ENCODE measurements at regions not wholly inside any gene's neighbourhood (a gene's known extent, or its start where the extent isn't known, plus 50 kb on each side); places are given as distances from the start of the nearest gene placed in this dataset.

GRCh38 chr7:106384373-106384772 lies 99.6 kb upstream of the NAMPT start:
- Histone ChIP-seq H3K27me3 (no peaks in the 10 kb centered on the region), H3K36me3 (no peaks in the 10 kb centered on the region), H3K4me1 (no peaks in the 10 kb centered on the region), H3K9me3 (no peaks in the 10 kb centered on the region), H3K27ac (no peak overlapping the region), H3K4me3 (no peak overlapping the region)
- intact Hi-C loops (cut with DNase I; ENCODE audit: low total_unique reads), result no loop called here
- TF ChIP-seq CTCF (IDR thresholded peaks at IDR 0.05), result no peak
- TF ChIP-seq POLR2A (IDR thresholded peaks at IDR 0.05), result no peak
- no peak for TF ChIP-seq POLR2AphosphoS5 (IDR thresholded peaks at IDR 0.05)
- no peak for DNase-seq (ENCODE audit: low spot score in 2 of 2)

GRCh38 chr7:106382929-106383328 lies 98.1 kb upstream of the NAMPT start:
- Histone ChIP-seq H3K4me1 (no peaks in the 10 kb centered on the region), H3K27ac (no peak overlapping the region), H3K9me3 (no peaks in the 10 kb centered on the region), H3K4me3 (no peak overlapping the region), H3K27me3 (no peaks in the 10 kb centered on the region), H3K36me3 (no peaks in the 10 kb centered on the region)
- TF ChIP-seq POLR2A (IDR thresholded peaks at IDR 0.05) (no peak), CTCF (IDR thresholded peaks at IDR 0.05) (no peak), POLR2AphosphoS5 (IDR thresholded peaks at IDR 0.05) (no peak)
- DNase-seq (ENCODE audit: low spot score in 2 of 2), result no peak
- intact Hi-C loops (cut with DNase I; ENCODE audit: low total_unique reads), result no loop called here

GRCh38 chr7:106382129-106382528 lies 97.3 kb upstream of the NAMPT start:
- H3K27ac ChIP-seq, result no peak overlapping the region
- H3K9me3 ChIP-seq, result no peaks in the 10 kb centered on the region
- intact Hi-C loops (cut with DNase I; ENCODE audit: low total_unique reads), result no loop called here
- TF ChIP-seq CTCF (IDR thresholded peaks at IDR 0.05), result no peak
- no peak for TF ChIP-seq POLR2A (IDR thresholded peaks at IDR 0.05)
- TF ChIP-seq POLR2AphosphoS5 (IDR thresholded peaks at IDR 0.05), result no peak
- no peak for DNase-seq (ENCODE audit: low spot score in 2 of 2)
- H3K36me3 ChIP-seq, result no peaks in the 10 kb centered on the region
- H3K4me3 ChIP-seq, result no peak overlapping the region
- H3K4me1 ChIP-seq, result no peaks in the 10 kb centered on the region
- no peaks in the 10 kb centered on the region for H3K27me3 ChIP-seq

GRCh38 chr7:106381252-106381651 lies 96.5 kb upstream of the NAMPT start:
- Histone ChIP-seq H3K27ac (no peak overlapping the region), H3K27me3 (no peaks in the 10 kb centered on the region), H3K36me3 (no peaks in the 10 kb centered on the region), H3K9me3 (no peaks in the 10 kb centered on the region), H3K4me3 (no peak overlapping the region), H3K4me1 (no peaks in the 10 kb centered on the region)
- intact Hi-C loops (cut with DNase I; ENCODE audit: low total_unique reads), result no loop called here
- DNase-seq (ENCODE audit: low spot score in 2 of 2), result no peak
- TF ChIP-seq POLR2A (IDR thresholded peaks at IDR 0.05) (no peak), CTCF (IDR thresholded peaks at IDR 0.05) (no peak), POLR2AphosphoS5 (IDR thresholded peaks at IDR 0.05) (no peak)

GRCh38 chr7:106377847-106378361 lies 93.1 kb upstream of the NAMPT start:
- no peaks in the 10 kb centered on the region for H3K4me1 ChIP-seq
- no peaks in the 10 kb centered on the region for H3K36me3 ChIP-seq
- intact Hi-C loops (cut with DNase I; ENCODE audit: low total_unique reads), result no loop called here
- TF ChIP-seq POLR2A (IDR thresholded peaks at IDR 0.05), result no peak
- no peak for TF ChIP-seq CTCF (IDR thresholded peaks at IDR 0.05)
- TF ChIP-seq POLR2AphosphoS5 (IDR thresholded peaks at IDR 0.05), result no peak
- H3K27ac ChIP-seq, result no peak overlapping the region
- no peak overlapping the region for H3K4me3 ChIP-seq
- H3K9me3 ChIP-seq, result no peaks in the 10 kb centered on the region
- no peaks in the 10 kb centered on the region for H3K27me3 ChIP-seq
- no peak for DNase-seq (ENCODE audit: low spot score in 2 of 2)

All from breast epithelium (tissue), 4 donors.